NCI-H1417 (cell line): ENCODE measurements at regions not wholly inside any gene's neighbourhood (a gene's known extent, or its start where the extent isn't known, plus 50 kb on each side); places are given as distances from the start of the nearest gene placed in this dataset.

ENCODE experiments used
- DNase-seq, 3 experiments: peaks; one replicate each; lab custom pipeline; 2025; lab: John Stamatoyannopoulos, UW

DNA sequence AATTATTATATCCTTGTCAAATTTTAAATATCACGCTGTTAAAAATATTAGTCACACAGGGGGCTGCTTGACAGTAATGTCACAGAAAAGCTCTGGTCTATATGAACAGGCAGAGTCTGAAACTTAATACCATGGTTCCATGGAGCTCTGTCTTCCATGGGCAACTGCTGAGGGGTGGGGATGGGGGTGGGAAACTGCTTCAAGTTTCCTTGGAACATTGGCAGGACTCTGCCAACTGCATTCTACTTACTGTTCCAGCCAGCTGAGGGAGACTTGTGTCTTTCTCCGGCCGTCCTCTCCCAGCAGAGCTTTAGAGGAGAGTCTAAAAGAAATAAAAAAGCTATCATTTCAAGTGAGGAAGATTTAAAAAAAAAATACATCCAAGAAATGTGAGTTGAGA is 348.7 kb downstream of the ZIC1 start:
- DNase-seq: no peak

DNA sequence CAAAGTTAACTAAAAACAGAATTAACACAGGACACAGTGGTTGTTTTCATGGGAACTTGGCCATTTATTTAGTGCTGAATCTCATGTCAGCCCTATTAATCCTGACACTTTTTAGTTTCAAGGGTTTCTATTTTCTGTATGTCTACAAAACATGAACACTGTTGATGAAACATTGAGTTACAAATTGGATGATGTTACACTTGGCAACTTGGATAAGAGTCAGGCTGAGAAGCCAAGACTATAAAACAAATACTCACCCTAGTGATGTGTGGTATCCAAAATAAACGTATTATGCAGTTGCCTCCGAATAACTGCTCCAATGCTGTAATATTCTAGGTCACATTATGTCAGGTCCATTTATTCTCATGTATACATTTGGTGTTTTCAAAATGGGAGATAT is 349.6 kb downstream of the ZIC1 start:
- DNase-seq: no peak

DNA sequence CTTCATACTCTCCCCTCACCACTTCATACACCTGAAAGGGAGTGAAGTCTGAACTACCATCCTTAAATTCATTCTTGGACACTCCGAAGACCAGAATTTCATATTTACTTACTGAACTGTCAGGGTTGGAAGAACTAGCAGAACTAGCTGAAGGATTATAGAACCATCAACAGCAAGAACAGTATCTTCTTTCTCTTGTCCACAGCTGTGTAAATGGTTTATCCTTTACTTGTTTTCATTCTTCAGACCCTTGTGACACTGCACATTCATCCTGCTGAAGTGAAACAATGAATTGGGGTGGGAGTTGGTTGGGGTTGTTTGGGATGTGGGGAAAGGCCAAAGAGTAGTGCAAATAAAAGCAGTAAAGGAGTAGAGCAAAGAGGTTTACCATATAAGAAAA is 350.9 kb downstream of the ZIC1 start:
- no peak for DNase-seq

DNA sequence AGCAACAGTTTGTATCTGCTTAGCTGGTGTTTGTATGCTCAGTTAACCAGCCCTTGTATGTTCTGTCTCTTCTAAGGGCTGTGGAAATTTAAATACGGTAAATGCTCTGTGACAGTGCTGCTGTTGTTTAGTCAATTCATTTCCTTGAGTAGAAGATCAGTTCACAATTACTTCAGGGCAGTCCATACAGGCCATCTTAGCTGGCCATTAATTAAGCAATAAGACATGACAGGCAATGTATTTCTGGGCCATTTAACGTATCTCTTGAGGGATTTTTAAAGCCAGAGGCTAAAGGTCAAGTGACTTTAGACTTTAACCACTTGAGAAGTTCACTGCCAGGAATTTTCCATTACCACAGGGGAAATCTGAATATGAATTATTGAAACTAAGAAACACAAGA is 351.8 kb downstream of the ZIC1 start:
- peak in 1 of 3 experiments; percentile 23 for DNase-seq

DNA sequence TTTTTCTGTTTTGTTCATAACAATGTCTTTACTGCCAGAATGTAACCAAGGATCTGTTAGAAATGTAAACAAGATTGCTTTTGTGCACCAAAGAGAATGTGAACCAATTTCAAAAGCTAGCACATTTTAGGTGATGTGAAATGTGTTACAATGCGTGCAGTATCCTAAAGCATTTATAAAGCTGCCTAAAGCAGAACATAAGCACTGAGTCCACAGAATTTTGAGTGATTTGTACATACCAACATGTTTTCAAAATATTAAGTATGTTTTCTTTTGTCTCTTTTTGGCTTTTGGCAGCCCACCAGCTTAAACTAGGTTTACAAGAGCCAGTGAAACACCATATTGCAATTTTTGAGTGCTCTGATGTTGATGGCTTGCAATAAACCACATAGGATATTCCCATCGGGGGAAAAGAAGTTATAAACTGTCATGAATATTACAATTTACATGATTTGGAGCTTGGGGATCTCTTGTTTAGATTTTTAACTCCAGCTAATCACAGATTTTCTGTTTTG is 364.0 kb downstream of the ZIC1 start:
- DNase-seq: no peak

DNA sequence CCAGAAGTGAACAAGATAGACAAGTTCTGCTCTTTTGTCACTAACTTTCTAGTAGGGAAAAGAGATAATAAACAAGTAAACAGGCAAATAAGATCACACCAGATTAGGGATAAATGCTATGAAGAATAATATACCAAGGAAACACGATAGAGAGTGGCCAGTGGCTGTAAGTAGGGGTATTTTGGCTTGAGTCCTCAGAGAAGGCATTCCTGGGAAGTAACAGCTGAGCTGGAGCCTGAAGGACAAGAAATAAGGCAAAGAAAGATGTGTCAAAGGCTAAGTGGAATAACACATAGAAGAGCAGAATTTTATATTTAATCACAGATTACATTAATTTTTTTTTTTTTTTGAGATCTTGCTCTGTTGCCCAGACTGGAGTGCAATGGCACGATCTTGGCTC is 366.2 kb downstream of the ZIC1 start:
- no peak for DNase-seq

DNA sequence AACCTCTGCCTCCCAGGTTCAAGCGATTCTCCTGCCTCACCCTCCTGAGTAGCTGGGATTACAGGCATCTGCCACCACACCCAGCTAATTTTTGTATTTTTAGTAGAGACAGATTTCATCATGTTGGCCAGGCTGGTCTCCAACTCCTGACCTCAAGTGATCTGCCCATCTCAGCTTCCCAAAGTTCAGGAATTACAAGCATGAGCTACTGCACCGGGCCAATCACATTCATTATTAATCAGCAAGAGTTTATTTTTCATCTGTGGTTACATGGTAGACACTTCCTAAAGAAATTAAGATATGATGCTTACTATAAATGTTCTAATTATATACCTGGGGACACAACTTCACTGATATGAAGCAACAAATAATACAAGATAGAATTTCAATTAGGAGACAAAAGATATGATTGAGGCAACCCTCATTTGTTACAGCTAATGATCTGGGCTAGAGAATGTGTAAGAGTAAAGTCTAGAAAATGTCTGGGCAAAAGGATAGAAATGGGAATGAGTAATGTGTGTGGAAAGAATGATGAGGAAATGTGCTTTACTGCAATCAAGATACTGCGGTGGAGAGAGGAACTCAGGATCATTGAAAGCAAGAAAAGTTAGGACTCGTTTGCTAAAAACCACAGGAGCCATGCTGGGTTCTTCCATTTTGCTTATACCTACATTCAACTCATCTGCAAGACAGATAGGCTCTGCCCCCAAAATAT is 366.8 kb downstream of the ZIC1 start:
- DNase-seq: no peak

DNA sequence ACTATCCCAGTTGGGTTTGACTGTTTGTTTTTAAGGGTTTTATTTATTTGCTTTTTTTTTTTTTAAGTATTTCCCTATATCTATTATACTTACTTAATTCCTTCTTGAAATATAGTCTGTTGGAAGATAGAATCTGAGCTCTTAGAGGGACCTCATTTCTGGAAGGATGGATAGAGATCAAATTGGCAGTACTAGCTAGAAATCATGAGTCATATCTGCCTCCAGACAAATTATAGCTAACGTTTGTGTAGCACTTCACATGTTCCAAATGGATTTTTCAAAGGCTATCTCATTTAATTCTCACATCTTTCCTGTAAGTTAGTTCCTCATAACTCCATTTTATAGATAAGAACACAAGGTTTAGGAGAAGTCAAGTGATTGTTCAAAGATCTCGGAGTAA is 384.7 kb downstream of the ZIC1 start:
- DNase-seq: no peak

DNA sequence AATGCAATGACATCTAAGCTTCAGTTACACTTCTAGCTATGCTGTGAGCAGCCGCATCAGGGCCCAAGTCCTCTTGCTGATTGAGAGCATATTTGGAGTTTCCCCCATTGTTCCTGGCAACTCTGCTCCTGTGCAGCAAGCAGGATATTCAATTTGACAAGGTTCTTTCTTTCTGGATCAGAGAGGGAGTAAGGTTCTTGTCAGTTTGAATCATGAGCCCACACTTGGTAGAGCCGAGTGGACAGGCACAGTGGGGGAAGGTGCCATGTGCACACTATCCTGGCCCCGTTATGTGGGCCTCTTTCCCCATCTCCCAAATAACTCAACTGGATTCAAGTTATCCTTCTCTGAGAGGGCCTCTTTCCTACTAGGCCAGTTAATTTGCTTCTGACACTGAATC is 385.4 kb downstream of the ZIC1 start:
- no peak for DNase-seq

DNA sequence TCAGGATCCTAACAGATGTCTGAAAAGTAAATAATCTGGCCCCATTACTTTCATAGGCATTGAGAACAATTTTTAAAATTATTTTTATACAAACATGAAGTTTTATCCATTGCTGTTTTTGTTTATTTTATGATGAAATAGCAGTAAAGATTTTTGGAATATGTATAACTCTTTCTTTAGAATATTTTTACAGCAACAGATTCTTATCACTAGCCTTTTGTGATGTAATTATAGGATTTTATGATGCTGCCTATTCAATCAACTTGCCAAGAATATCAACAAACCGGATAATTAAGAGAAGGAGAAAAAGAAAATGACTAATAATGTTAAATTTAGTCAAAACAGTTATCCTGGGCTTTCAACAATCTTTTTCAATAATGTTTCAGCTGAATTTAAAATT is 386.3 kb downstream of the ZIC1 start:
- peak in 1 of 3 experiments; percentile 6 for DNase-seq

DNA sequence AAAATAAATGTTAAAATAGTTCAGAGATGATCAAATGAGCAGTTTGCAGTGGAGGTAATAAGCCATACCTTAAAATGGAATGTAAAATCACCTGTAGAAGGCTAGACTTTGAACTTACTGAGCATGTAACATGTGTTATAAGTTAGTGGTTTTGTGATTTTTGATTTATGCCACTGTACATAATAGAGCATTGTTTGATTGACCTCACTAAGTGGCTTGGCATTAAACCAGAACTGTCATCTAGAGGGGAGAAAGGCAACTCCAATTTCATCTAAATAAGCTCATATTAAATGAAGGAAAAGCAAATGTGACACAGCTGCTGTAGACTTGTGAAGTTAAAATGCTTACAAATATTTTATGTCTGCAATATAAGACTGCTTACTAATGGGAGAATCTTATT is 387.9 kb downstream of the ZIC1 start:
- peak in 2 of 3 experiments; percentile 56 to 94 for DNase-seq

DNA sequence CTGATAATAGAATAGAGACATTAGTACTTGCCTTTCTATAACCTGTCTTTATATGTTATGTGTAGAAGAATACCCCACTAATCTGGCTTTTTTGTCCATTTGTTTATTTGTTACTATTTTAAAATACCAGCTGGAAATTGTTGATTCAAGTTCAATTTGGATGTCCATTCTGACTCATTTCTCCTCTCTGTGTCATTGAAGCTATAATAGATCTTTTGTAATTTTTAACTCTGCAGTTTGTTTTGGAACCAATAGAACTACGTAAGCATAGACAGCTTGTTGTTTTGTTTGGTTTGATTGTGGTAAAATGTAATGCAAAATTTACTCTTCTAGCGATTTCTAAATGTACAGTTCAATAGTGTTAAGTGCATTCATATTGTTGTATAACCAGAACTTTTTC is 390.4 kb downstream of the ZIC1 start:
- DNase-seq: no peak

DNA sequence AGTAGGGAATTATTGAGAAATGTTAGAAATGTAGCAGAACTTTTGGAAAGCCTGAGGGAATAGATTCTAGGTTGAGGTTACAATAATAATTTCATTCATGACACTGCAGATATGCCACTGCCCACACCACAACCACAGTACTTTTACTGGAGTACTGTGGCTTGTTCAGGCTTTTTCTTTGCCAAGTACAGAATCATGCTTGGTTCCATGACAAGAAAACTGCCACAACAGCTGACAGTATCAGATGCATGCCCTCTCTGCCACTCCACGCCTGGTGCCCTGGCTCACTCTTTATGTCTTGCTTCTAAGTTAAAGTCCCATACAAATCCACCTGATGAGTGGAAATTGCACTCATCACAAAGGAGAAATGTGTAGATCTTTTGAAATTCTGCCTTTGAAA is 398.6 kb downstream of the ZIC1 start:
- DNase-seq: no peak

DNA sequence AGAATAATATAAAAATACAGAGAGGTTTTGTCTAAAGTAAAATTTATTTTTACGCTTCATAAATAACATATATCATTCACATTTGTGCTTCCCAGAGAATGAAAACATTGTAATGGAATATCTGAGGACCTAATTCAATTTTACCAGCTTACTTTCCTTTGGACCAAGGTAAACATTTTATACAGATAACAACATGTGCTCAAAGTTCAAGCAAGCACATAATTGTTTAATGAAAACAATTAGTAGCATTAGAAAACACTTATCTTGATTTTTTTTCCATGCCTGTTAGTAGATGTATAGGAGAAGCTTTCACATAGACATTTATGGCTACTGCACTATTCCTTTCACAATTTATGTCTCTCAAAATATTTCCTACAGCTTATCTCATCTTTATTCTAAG is 400.0 kb downstream of the ZIC1 start:
- DNase-seq: no peak

DNA sequence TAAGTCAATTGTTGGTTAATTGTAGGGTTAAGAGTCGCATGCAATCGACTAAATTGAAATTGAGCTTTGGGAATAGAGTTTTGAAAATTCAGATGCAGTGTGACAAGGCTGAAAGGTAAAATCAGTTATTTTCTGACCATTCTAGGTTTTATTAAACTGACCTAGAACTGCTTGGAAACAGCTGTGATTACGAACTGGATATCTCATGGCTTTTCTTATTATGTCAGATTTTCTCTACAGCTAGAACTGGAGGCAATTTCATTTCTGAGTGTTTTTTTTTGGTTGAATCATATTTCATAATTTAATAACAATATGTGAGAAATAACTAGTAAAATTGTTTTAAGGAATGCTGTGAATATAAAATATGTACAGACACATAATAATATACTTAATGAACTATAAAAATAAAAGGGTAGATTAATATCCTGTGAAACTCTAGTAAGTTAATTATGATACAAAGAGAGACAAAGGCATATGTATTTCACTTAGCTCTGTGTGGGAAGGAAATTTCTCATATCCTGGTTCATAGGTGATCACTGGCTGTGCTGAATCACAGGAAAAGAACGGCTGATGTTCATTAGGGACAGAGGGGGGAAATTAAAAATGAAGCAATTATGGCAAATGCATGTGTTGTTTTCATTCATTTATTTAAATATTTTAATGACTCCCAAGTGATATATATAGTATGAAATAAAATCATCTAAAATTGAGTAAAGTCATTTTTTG is 403.2 kb downstream of the ZIC1 start:
- no peak for DNase-seq

DNA sequence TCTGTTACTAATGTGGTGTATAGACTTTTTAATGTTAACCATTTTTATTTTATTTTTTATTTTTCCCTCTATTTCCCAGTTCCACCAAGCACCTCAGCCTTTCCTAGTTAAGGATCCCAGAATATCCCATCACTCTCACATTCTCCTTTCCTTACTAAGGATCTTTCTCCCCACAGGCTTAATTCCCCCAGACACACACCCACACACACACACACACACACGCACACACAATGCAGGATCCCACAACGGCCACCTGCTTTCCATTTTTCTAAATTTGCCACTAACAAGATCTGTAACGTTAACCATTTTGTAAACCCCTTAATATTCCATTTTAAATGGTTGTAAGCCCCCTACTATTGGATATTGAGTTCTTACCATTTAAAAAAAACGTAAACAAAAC is 404.1 kb downstream of the ZIC1 start:
- no peak for DNase-seq

DNA sequence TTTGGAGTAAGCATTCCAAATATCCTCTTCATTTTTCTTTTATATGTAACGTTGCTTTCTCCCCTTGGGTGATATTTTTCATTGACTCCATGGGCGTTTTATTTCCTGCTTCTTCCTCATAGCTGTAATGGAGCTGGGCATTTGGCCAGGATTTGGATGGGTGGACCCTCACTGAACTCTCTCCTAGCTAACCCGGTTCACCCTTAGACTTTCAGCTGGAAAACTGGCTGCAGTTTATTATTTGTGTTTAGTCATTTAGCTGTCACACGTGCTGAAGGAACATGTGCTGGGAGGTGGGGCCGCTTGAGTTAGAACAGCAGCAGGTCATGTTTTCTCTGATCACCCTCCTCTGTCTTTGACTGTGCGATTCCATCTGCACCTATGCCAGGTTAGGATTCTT is 407.6 kb downstream of the ZIC1 start:
- DNase-seq: peak in 2 of 3 experiments; percentile 60 to 66

DNA sequence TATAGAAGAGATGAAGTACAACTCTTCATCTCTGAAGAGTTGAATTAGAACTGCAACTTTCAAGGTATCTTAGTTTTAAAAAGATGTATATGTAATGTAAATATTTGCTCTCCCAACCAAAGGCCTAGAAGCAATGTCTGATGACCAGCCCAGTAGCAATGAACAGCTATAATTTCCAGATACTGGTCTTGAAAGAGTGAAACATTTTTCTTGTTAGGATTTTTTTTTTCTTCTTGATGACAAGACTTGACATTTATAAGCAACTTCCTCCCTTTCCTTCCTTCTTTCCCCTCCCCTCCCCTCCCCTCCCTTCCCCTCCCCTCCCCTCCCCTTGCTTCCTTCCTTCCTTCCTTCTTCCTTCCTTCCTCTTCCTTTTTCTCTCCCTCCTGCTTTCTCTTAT is 423.4 kb downstream of the ZIC1 start:
- DNase-seq: no peak

DNA sequence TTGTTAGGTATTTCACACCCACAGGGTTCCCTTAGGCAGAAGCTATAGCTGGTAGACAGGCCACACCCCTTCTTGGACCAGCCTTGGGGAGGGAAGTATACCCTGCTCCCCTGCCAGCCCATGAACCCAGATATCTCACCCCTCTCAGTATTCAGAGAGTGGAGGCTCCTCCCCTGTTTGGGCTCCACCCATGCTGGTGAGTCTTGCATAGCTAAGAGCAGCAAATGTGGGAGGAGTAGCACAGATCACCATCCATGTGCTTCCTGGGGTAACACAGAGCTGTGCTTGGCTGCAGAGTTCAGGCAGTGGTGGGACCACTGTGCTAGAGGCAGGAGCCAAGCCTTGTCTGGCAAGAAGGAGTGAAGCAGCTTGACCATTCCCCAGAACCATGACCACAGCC is 427.2 kb downstream of the ZIC1 start:
- no peak for DNase-seq

DNA sequence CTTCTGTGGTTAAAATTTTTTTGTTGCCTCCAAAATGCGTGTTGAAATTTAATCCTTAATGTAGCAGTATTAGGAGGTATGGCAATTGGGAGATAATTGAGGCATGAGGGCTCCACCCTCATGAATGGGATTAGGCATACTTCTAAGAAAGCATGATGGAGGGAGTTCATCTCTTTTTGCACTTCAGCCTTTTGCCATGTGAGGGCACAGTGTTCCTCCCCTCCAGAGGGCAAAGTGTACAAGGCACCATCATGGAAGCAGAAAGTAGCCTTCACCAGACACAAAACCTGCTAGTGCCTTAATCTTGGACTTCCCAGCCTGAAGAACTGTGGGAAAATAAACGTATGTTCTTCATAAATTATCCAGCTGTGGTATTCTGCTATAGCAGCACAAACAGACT is 429.5 kb downstream of the ZIC1 start:
- DNase-seq: no peak

DNA sequence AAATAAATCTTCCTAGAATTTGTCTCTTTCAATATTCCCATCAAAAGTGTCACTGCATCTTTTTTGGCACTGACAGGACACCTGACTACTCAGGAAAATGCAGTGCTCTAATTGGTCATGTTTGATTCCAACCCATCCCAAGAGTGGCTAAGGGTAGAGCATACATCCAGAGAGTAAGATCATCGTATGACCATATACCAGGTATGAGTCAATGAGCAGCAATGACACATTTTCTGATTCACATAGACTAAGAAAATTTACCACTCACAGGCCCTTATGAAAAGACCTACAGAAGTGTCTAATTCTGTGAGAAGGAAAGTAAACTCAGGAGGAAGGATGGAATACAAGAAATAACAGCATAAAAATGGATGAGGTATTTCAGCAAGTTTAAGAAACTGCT is 434.2 kb downstream of the ZIC1 start:
- DNase-seq: no peak

DNA sequence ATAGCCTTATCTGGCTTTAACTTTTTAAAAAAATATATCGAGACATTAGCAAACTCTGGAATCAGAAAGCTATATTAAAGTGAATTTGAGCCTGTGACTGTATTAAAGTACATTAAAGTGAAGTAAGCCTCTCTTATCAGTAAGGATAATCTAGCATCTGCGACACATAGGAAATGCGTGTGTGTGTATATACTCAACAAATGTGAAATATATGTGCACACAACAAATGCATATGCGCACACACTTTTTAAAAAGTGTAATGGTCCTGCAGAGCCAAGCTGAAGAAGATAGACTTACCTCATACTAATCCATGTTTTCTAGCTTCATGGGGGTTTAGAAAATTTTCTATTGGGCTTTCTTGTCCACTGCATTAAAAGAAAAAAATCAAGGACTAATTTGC is 437.1 kb downstream of the ZIC1 start:
- no peak for DNase-seq

DNA sequence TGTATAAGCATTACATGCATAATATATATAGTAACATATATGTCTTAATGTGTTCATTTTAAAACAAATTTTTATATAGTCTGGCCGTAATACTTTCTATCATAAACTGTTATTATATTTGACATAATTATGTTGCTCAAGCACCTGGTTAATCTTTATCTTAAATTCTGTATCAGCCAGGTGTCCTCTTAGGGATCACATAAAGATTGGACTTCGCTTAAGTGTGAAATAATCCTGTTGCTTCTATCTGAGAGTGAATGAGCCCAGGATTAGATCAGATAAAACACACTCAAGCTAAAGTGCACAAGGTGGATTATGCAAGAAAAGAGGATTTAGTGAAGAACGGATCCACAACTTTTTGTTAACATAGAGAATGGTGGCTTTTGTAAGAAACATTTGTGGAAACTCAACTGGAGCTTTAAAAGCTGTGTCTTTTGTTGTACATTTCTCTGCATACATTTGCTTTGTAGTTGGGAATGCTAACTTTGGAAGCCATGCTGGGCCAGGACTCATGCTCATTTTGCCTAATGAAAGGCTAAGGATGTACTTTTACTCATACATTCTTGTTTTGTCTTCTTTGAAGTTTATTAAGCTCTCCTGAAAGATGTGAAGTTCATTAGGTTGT is 437.8 kb downstream of the ZIC1 start:
- DNase-seq: no peak
